Fibroblast of pulmonary artery (primary cell): ENCODE measurements at regions not wholly inside any gene's neighbourhood (a gene's known extent, or its start where the extent isn't known, plus 50 kb on each side); places are given as distances from the start of the nearest gene placed in this dataset.

Experiments
- DNase-seq: peaks from one replicate; pipeline ENCODE4 v3.0.0-alpha.2; 2010; ENCODE audit warnings: low read depth
- H3K4me3 ChIP-seq: replicated peaks from 2 replicates; pipeline ENCODE4 v1.5.1; 2011; ENCODE audit warnings: low read depth, mild to moderate bottlenecking, control low read depth, low read length, moderate library complexity
- CTCF ChIP-seq: IDR thresholded peaks from 2 replicates; pipeline ENCODE4 v1.5.1; 2011; ENCODE audit warnings: mild to moderate bottlenecking, control low read depth, low read length, inconsistent platforms; ENCODE audit errors: missing control alignments

- H3K4me3 ChIP-seq, result no peak overlapping the region
- no peak for TF ChIP-seq CTCF
- no peak for DNase-seq
Observed at GRCh38 chr3:168707900-168708299, 612.2 kb upstream of the GOLIM4 start.

- no peak for TF ChIP-seq CTCF
Observed at GRCh38 chr3:168705412-168705811, 609.7 kb upstream of the GOLIM4 start.

GRCh38 chr3:168696051-168696450 is 600.3 kb upstream of the GOLIM4 start:
- no peak overlapping the region for H3K4me3 ChIP-seq
- TF ChIP-seq CTCF, result no peak
- DNase-seq, result no peak

More at GRCh38 chr3:168705412-168705811, 609.7 kb upstream of the GOLIM4 start:
- DNase-seq, result no peak
- H3K4me3 ChIP-seq, result no peak overlapping the region

GRCh38 chr3:168693870-168694269 is 598.1 kb upstream of the GOLIM4 start:
- DNase-seq, result no peak
- H3K4me3 ChIP-seq, result no peak overlapping the region
- TF ChIP-seq CTCF, result no peak

- DNase-seq, result no peak
- TF ChIP-seq CTCF, result no peak
Observed at GRCh38 chr3:168688267-168688666, 592.5 kb upstream of the GOLIM4 start.

GRCh38 chr3:168684519-168684918 is 588.8 kb upstream of the GOLIM4 start:
- no peak for TF ChIP-seq CTCF
- DNase-seq, result no peak
- no peak overlapping the region for H3K4me3 ChIP-seq

More at GRCh38 chr3:168688267-168688666, 592.5 kb upstream of the GOLIM4 start:
- no peak overlapping the region for H3K4me3 ChIP-seq

- TF ChIP-seq CTCF, result no peak
- no peak for DNase-seq
- H3K4me3 ChIP-seq, result no peak overlapping the region
Observed at GRCh38 chr3:168678730-168679129, 583.0 kb upstream of the GOLIM4 start.
